Stimulated activated CD8-positive, alpha-beta memory T cell treated with anti-CD3 and anti-CD28 coated beads, Interleukin-15, amount 100 ng/mL, for 1 hour (primary cell): ENCODE measurements at regions not wholly inside any gene's neighbourhood (a gene's known extent, or its start where the extent isn't known, plus 50 kb on each side); places are given as distances from the start of the nearest gene placed in this dataset.
"Not testable (repeated sequence)": the region's sequence is repeated elsewhere in the genome, so short reads cannot be mapped to it uniquely, and the experiment has no call there.

Experiments
- DNase-seq: peaks from one replicate; pipeline ENCODE4 v3.0.0-alpha.2; 2020; ENCODE audit warnings: low read depth

- DNase-seq, result no peak
These were observed 164.4 kb upstream of the AFDN start for GRCh38 chr6:167662075-167662880.

- DNase-seq, result no peak
These were observed 163.9 kb upstream of the AFDN start for GRCh38 chr6:167662881-167663205.

- DNase-seq, result no peak
These were observed 163.4 kb upstream of the AFDN start for GRCh38 chr6:167663316-167663715.

GRCh38 chr6:167663784-167664443 lies 162.8 kb upstream of the AFDN start:
- DNase-seq, result no peak

GRCh38 chr6:167664678-167665660 lies 161.7 kb upstream of the AFDN start:
- DNase-seq, result no peak

- DNase-seq, result no peak
These were observed 160.9 kb upstream of the AFDN start for GRCh38 chr6:167665698-167666330.

- no peak for DNase-seq
These were observed 160.0 kb upstream of the AFDN start for GRCh38 chr6:167666571-167667203.

- DNase-seq, result no peak
These were observed 159.3 kb upstream of the AFDN start for GRCh38 chr6:167667204-167668018.

GRCh38 chr6:167668019-167668753 lies 158.5 kb upstream of the AFDN start:
- no peak for DNase-seq

- no peak for DNase-seq
These were observed 157.8 kb upstream of the AFDN start for GRCh38 chr6:167668754-167669552.

GRCh38 chr6:167669553-167669849 lies 157.2 kb upstream of the AFDN start:
- no peak for DNase-seq

- no peak for DNase-seq
These were observed 156.6 kb upstream of the AFDN start for GRCh38 chr6:167669870-167670802.

- no peak for DNase-seq
These were observed 155.8 kb upstream of the AFDN start for GRCh38 chr6:167670938-167671338.

- not testable (repeated sequence) for DNase-seq
These were observed 155.2 kb upstream of the AFDN start for GRCh38 chr6:167671379-167671976.

- DNase-seq, result no peak
These were observed 154.6 kb upstream of the AFDN start for GRCh38 chr6:167671977-167672687.

GRCh38 chr6:167672738-167673137 lies 154.0 kb upstream of the AFDN start:
- no peak for DNase-seq

GRCh38 chr6:167673946-167674345 lies 152.8 kb upstream of the AFDN start:
- DNase-seq, result no peak
